MG63 (cell line): ENCODE measurements at regions not wholly inside any gene's neighbourhood (a gene's known extent, or its start where the extent isn't known, plus 50 kb on each side); places are given as distances from the start of the nearest gene placed in this dataset.

ENCODE experiments used
- DNase-seq: peaks from one replicate; pipeline ENCODE4 v3.0.0-alpha.2; 2020
- H3K27me3 ChIP-seq: fragments of 250-450 bp; sonication (Bioruptor Pico); 2 replicates; pipeline ENCODE4 v1.5.1; 2020; ENCODE audit warnings: mild to moderate bottlenecking, moderate library complexity
- H3K36me3 ChIP-seq: fragments of 250-450 bp; sonication (Bioruptor Pico); 2 replicates; pipeline ENCODE4 v1.5.1; 2020; ENCODE audit warnings: mild to moderate bottlenecking, moderate library complexity
- H3K4me3 ChIP-seq: fragments of 250-450 bp; sonication (Bioruptor Pico); 2 replicates; pipeline ENCODE4 v1.5.1; 2020; ENCODE audit warnings: mild to moderate bottlenecking, moderate library complexity
- H3K9me3 ChIP-seq: fragments of 250-450 bp; sonication (Bioruptor Pico); 2 replicates; pipeline ENCODE4 v1.5.1; 2020; ENCODE audit warnings: mild to moderate bottlenecking, moderate library complexity

GRCh38 chr18:46252759-46253158 is 148.6 kb downstream of the HAUS1 start:
- Histone ChIP-seq H3K4me3 (no peak overlapping the region), H3K36me3 (peaks cover 4% of the 10 kb centered on the region; the same call in 1 of the 2 replicates), H3K27me3 (no peaks in the 10 kb centered on the region), H3K9me3 (no peaks in the 10 kb centered on the region)
- no peak for DNase-seq

DNA sequence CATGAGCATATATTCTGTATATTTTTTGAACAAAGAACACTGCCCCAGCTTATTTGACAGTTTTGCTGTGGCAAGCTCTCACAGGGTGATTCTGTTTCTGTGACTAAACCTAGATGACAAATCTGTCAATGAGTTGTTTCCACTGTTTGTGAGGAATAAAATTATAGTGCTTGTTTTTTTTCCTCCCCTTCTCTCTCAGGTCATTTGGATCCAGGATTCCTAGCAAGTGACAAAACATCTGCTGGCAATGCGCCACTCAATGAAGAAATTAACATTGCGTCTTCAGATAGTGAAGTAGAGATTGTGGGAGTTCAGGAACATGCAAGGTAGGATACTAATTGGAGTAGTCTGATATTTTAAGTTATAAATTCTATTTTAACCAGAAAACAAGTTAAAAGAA is 149.3 kb downstream of the HAUS1 start:
- no peak overlapping the region for H3K4me3 ChIP-seq
- DNase-seq, result no peak

DNA sequence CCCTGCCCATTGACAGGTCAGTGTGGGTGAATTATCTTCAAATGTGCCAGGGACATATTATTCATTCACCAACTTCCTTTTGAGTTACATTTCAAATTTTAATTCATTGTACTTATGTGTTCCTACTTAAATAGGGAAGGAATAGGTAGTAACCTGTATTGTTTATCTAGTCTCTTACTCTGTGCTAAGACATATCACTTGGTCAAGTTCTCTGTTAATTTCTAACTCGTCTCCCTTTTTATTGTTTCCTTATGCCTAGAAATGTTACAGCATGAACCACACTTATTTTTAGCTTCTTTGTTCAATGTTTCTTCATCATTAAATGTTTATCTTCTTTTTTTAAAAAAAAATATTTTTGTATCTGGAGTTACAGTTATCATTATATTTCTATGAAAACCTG is 151.9 kb downstream of the HAUS1 start:
- H3K36me3 ChIP-seq, result peaks cover 4% of the 10 kb centered on the region; the same call in 1 of the 2 replicates
- DNase-seq, result no peak
- no peak overlapping the region for H3K4me3 ChIP-seq
- H3K9me3 ChIP-seq, result no peaks in the 10 kb centered on the region
- no peaks in the 10 kb centered on the region for H3K27me3 ChIP-seq

More for the DNA sequence above, 149.3 kb downstream of the HAUS1 start:
- Histone ChIP-seq H3K36me3 (peaks cover 4% of the 10 kb centered on the region; the same call in 1 of the 2 replicates), H3K9me3 (no peaks in the 10 kb centered on the region), H3K27me3 (no peaks in the 10 kb centered on the region)

GRCh38 chr18:46257366-46257765 is 153.2 kb downstream of the HAUS1 start:
- Histone ChIP-seq H3K4me3 (no peak overlapping the region), H3K27me3 (no peaks in the 10 kb centered on the region), H3K9me3 (no peaks in the 10 kb centered on the region), H3K36me3 (peaks cover 4% of the 10 kb centered on the region; the same call in 1 of the 2 replicates)
- no peak for DNase-seq

- Histone ChIP-seq H3K36me3 (peaks cover 3% of the 10 kb centered on the region; the same call in 1 of the 2 replicates), H3K9me3 (no peaks in the 10 kb centered on the region), H3K27me3 (no peaks in the 10 kb centered on the region), H3K4me3 (no peak overlapping the region)
- DNase-seq, result no peak
Observed at GRCh38 chr18:46260016-46260878, 156.1 kb downstream of the HAUS1 start.

GRCh38 chr18:46260879-46261143 is 156.6 kb downstream of the HAUS1 start:
- Histone ChIP-seq H3K9me3 (no peaks in the 10 kb centered on the region), H3K27me3 (no peaks in the 10 kb centered on the region), H3K36me3 (peaks cover 3% of the 10 kb centered on the region; the same call in 1 of the 2 replicates), H3K4me3 (no peak overlapping the region)
- DNase-seq, result no peak

DNA sequence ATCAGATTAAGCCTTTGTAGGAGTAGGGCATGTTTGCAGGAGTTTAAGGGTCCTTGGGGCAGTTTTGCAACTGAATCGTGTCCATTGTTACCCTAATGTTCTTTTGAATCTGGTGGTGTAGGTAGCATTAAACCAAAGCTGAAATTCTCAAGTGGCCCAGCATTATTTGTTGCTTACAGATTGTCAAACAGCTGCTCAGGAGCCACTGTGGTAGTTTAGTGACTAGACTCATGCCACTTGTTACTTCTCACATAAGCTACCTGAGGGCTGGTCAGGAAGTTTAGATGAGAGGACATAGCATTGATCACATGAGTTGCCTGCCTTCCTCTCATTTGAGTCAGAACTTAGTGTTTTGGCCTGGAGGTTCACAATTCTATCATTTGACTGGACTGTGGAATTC is 157.6 kb downstream of the HAUS1 start:
- peaks cover 3% of the 10 kb centered on the region for H3K36me3 ChIP-seq
- no peak overlapping the region for H3K4me3 ChIP-seq
- DNase-seq, result no peak
- H3K9me3 ChIP-seq, result no peaks in the 10 kb centered on the region
- H3K27me3 ChIP-seq, result no peaks in the 10 kb centered on the region

- DNase-seq, result no peak
- H3K4me3 ChIP-seq, result no peak overlapping the region
- H3K36me3 ChIP-seq, result peaks cover 3% of the 10 kb centered on the region
- H3K27me3 ChIP-seq, result no peaks in the 10 kb centered on the region
- H3K9me3 ChIP-seq, result no peaks in the 10 kb centered on the region
Observed at GRCh38 chr18:46262856-46263255, 158.7 kb downstream of the HAUS1 start.

DNA sequence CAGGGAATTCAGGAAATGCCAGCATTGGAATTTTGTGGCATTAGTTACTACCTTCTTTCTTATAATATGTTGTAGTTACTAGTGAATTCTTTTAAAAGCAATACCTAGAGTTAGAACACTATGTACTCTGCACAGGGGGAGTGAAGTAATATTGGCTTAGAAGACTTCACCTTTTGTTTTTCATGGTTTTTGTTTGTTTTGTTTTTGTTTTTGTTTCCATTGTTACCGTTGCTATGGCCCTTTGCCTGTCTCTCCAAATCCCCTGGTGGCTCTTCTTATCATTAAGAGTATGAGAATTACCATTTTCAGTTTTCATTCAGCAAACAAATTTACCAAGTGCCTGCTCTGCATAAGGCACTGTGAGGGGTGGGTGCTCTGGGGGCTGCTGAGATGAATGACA is 160.1 kb downstream of the HAUS1 start:
- H3K9me3 ChIP-seq, result no peaks in the 10 kb centered on the region
- H3K27me3 ChIP-seq, result no peaks in the 10 kb centered on the region
- no peak for DNase-seq
- H3K36me3 ChIP-seq, result peaks cover 3% of the 10 kb centered on the region
- no peak overlapping the region for H3K4me3 ChIP-seq

DNA sequence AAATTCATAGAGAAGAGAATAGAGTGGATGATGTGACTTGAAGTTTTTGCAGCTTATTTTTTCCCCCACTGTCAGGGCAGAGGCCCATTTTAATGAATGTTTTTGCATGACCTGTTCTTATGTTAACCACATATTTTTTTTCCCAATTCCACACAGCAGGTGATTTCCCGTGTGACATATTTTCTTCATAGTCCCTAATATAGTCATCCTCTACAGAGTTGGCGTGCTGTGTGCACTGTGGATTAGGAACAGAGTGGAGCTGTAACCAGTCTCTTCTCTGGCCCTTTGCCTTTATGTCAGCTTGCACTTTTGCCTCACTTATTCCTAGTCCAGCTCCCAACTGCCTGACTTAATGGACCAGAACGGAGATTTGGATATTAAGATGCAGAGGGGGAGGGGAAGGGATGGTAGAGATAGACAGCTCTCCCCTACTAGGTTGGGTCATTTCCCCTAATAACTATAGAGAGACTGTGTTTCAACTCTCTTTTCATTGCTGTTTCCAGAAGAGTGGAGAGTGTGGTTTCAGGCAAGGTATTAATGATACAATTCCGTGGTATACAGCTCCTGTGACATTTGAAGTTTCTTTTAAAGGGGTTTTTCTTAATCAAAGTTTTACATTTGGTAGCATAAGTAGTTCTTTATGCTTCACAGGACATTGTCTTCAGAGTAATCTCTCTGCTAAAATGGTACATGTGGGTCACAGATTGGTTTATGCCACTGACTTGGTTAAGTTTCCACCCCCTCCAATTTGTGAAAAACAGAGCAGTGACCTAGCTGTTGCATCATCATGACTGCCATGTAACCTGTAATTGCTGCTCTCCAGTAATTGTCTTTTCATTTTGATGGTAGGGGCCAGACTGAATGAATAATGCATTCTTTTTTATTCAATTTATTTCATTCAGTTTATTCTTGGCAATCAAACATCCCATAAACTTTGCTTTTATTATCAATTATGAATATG is 161.3 kb downstream of the HAUS1 start:
- peaks cover 3% of the 10 kb centered on the region for H3K36me3 ChIP-seq
- H3K9me3 ChIP-seq, result no peaks in the 10 kb centered on the region
- no peak for DNase-seq
- H3K4me3 ChIP-seq, result no peak overlapping the region
- H3K27me3 ChIP-seq, result no peaks in the 10 kb centered on the region

- Histone ChIP-seq H3K36me3 (peaks cover 3% of the 10 kb centered on the region), H3K4me3 (no peak overlapping the region), H3K9me3 (no peaks in the 10 kb centered on the region), H3K27me3 (no peaks in the 10 kb centered on the region)
- no peak for DNase-seq
Observed at GRCh38 chr18:46266473-46266872, 162.3 kb downstream of the HAUS1 start.

- Histone ChIP-seq H3K27me3 (no peaks in the 10 kb centered on the region), H3K9me3 (no peaks in the 10 kb centered on the region), H3K36me3 (no peaks in the 10 kb centered on the region; the same call in none of the 2 replicates), H3K4me3 (no peak overlapping the region)
- no peak for DNase-seq
Observed at GRCh38 chr18:46268671-46269070, 164.5 kb downstream of the HAUS1 start.

DNA sequence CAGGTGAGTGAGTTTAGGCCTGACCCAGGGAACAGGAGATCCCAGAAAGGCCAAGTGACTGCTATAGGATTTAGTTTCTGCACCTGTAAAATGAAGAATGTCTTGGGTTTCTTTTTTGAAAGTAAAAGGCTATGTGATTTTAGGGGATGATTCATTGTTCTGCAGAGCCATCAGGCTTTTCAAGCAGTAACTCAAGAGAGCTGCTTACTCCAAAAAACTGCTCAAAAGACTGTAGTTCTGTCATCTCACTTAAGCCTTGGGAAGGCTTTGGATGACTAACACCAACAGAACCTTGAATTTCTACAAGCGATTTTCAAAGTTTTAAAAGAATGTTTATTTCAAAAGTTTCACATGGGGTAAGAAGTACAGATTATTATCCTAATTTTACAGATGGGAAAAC is 165.1 kb downstream of the HAUS1 start:
- Histone ChIP-seq H3K36me3 (no peaks in the 10 kb centered on the region; the same call in none of the 2 replicates), H3K4me3 (no peak overlapping the region), H3K9me3 (no peaks in the 10 kb centered on the region), H3K27me3 (no peaks in the 10 kb centered on the region)
- no peak for DNase-seq

DNA sequence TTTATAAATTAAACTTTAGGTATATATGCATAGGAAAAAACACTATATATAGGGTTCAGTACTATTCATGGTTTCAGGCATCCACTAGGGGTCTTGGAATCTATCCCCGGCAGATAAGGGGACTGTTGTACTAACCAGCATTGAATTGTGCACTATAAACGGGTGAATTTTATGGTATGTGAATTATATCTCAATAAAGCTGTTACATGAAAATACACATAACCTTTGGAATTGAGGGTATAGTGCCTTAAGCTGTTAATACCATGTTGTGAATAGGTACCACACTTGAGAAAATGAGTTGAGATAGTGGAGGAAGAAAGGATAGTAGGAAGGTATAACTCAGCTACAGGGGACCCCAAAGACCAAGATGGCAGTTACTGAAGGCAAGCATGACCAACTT is 167.3 kb downstream of the HAUS1 start:
- DNase-seq, result no peak
- no peaks in the 10 kb centered on the region for H3K9me3 ChIP-seq
- H3K36me3 ChIP-seq, result no peaks in the 10 kb centered on the region; the same call in 1 of the 2 replicates
- no peak overlapping the region for H3K4me3 ChIP-seq
- no peaks in the 10 kb centered on the region for H3K27me3 ChIP-seq

DNA sequence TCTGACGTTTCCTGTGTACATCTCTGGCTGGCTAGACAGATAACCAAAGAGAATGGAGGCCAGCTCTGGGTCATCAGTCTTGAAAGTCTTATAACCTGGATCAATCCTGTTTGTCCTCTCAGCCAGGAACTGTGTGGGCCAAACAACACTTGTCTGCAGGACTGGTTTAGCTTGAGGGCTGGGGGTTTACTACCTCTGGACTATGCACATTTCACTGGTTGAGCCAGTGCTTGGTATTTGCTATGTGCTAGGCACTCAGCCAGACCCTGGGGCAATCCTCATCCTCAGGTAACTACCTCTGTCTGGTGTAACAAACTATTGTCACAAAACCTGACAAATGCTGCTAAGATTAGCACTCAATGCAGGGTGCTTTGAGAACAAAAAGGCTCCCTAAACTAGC is 169.7 kb downstream of the HAUS1 start:
- no peak for DNase-seq
- no peaks in the 10 kb centered on the region for H3K9me3 ChIP-seq
- H3K36me3 ChIP-seq, result no peaks in the 10 kb centered on the region
- no peaks in the 10 kb centered on the region for H3K27me3 ChIP-seq
- H3K4me3 ChIP-seq, result no peak overlapping the region

- DNase-seq, result no peak
- no peaks in the 10 kb centered on the region for H3K27me3 ChIP-seq
- no peaks in the 10 kb centered on the region for H3K36me3 ChIP-seq
- H3K4me3 ChIP-seq, result no peak overlapping the region
- no peaks in the 10 kb centered on the region for H3K9me3 ChIP-seq
Observed at GRCh38 chr18:46274266-46274665, 170.1 kb downstream of the HAUS1 start.

- no peaks in the 10 kb centered on the region for H3K27me3 ChIP-seq
- no peaks in the 10 kb centered on the region for H3K36me3 ChIP-seq
Observed at GRCh38 chr18:46275370-46275769, 171.2 kb downstream of the HAUS1 start.

More at GRCh38 chr18:46275370-46275769, 171.2 kb downstream of the HAUS1 start:
- no peak overlapping the region for H3K4me3 ChIP-seq
- no peak for DNase-seq
- H3K9me3 ChIP-seq, result no peaks in the 10 kb centered on the region
